Retinal pigment epithelial cell (primary cell): ENCODE measurements at regions not wholly inside any gene's neighbourhood (a gene's known extent, or its start where the extent isn't known, plus 50 kb on each side); places are given as distances from the start of the nearest gene placed in this dataset.
A peak's percentile ranks its signal among the peaks of the same experiment; 100 is the strongest.
"Not testable (repeated sequence)": the region's sequence is repeated elsewhere in the genome, so short reads cannot be mapped to it uniquely, and the experiment has no call there.

ENCODE experiments used
- DNase-seq: peaks from one replicate; pipeline ENCODE4 v3.0.0-alpha.2; 2010; ENCODE audit warnings: low read depth
- H3K4me3 ChIP-seq: 2 replicates; pipeline ENCODE4 v1.5.1; 2011; ENCODE audit warnings: mild to moderate bottlenecking, low read length, control low read depth, moderate library complexity
- CTCF ChIP-seq: conservative IDR thresholded peaks from 2 replicates; pipeline ENCODE4 v1.5.1; 2011; ENCODE audit warnings: low read depth, low read length, control low read depth, inconsistent platforms

DNA sequence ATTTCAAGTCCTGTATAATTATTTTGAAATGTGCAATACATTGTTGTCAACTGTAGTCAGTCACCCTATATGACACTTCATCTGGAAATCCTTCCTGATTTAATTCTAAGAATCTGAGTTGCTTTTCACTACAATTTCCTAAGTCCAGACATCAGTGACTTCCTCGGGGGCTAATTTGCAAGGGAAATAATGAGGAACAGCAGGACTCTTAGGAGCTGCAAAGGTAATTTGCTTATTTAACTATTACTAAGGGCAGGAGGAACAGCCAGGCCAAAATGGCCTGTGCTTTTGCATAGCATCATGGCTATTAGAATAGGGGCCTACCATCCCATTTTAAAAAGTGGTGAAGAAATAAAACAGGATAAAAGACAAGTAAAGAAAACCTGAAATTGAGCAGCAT is 178.8 kb downstream of the MC4R start:
- DNase-seq: no peak
- H3K4me3 ChIP-seq: no peak overlapping the region
- no peak for TF ChIP-seq CTCF

GRCh38 chr18:60191926-60192325 is 180.6 kb downstream of the MC4R start:
- no peak for TF ChIP-seq CTCF
- no peak overlapping the region for H3K4me3 ChIP-seq
- DNase-seq: no peak

GRCh38 chr18:60189856-60190255 is 182.7 kb downstream of the MC4R start:
- no peak for DNase-seq
- TF ChIP-seq CTCF: no peak

DNA sequence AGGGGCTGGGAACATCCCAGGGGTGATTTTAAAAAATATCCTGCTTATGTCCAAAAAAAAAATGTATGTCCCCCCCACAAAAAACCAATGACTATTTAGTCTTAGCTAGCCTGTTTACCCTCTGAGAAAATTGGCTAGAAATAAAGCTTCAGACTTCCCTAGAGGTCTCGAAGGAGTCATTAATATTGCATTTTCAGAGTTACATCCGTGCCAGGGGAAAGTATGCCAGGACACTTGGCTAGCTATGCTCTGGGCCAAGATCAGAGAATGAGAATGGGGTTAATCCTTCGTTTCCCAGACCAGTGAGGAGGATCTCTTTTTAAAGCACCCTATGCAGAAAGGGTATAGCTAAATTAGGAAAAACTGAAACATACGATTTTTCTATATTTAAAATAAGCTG is 183.6 kb downstream of the MC4R start:
- no peak overlapping the region for H3K4me3 ChIP-seq
- no peak for DNase-seq
- no peak for TF ChIP-seq CTCF

More at GRCh38 chr18:60189856-60190255, 182.7 kb downstream of the MC4R start:
- no peak overlapping the region for H3K4me3 ChIP-seq

DNA sequence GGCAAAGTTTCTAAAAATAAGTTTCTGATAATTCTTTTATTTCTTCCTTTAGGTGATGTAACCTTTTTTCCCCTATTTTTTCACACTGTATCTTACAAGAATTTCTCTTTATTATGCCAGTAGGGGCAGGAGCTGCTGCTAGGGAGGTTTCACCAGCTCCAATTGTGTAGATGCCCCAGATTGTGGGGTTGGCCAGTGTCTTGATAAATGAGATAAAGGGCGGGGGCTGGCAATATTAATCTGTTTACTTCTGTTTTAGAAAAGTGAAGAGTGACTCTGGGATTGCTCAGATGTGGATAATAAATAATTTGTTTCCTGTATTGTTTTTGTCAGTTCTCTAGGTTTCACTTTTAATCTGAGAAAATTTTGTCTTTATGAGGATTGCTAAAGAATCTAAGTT is 190.4 kb downstream of the MC4R start:
- H3K4me3 ChIP-seq: no peak overlapping the region
- no peak for TF ChIP-seq CTCF
- no peak for DNase-seq

DNA sequence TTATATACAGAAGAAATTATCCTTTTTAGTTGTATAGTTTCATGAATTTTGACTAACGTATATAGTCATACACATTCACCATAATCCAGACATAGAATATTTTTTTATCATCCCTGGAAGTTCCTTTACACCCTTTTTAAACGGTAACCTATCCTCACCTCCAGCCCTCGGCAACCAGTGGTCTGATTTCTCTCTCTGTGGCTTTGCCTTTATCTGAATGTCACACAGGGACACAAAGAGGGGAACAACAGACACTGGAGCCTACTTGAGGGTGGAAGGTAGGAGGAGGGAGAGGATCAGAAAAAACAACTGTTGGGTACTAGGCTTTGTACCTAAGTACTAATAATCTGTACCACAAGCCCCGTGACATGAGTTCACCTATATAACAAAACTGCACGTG is 191.9 kb downstream of the MC4R start:
- no peak for TF ChIP-seq CTCF
- H3K4me3 ChIP-seq: no peak overlapping the region
- no peak for DNase-seq

GRCh38 chr18:60178224-60178623 is 194.4 kb downstream of the MC4R start:
- not testable (repeated sequence) for DNase-seq, H3K4me3 ChIP-seq

- no peak for TF ChIP-seq CTCF
- peak; percentile 7 for DNase-seq
- H3K4me3 ChIP-seq: no peak overlapping the region
These were observed 196.3 kb downstream of the MC4R start for GRCh38 chr18:60176259-60176658.
